ENCODE measurements at regions not wholly inside any gene's neighbourhood (a gene's known extent, or its start where the extent isn't known, plus 50 kb on each side); places are given as distances from the start of the nearest gene placed in this dataset.

- no peak for TF ChIP-seq FOXM1 (IDR thresholded peaks at IDR 0.05; ENCODE audit: borderline replicate concordance)
- no peak for TF ChIP-seq BHLHE40 (IDR thresholded peaks at IDR 0.05; ENCODE audit: borderline replicate concordance)
- TF ChIP-seq FOXA1 (IDR thresholded peaks at IDR 0.05) = no peak
- TF ChIP-seq HDGF (IDR thresholded peaks at IDR 0.05; ENCODE audit: borderline replicate concordance) = no peak
These were observed 304.1 kb downstream of the SATB1 start for GRCh38 chr3:18121020-18121419.

Data from HEK293T (cell line).